HG03439 (cell line): ENCODE measurements at regions not wholly inside any gene's neighbourhood (a gene's known extent, or its start where the extent isn't known, plus 50 kb on each side); places are given as distances from the start of the nearest gene placed in this dataset.

Experiments
- ATAC-seq: cut with Tn5 transposase; IDR thresholded peaks from one replicate; pipeline ENCODE4 v1.9.1; 2021; ENCODE audit warnings: mild to moderate bottlenecking, moderate library complexity; ENCODE audit not compliant: unreplicated experiment

- no peak for ATAC-seq
Observed at GRCh38 chr1:177355575-177355974, 184.8 kb downstream of the BRINP2 start.

GRCh38 chr1:177354247-177354646 is 183.5 kb downstream of the BRINP2 start:
- ATAC-seq: no peak

GRCh38 chr1:177351361-177352108 is 180.8 kb downstream of the BRINP2 start:
- no peak for ATAC-seq

GRCh38 chr1:177346790-177347359 is 176.1 kb downstream of the BRINP2 start:
- ATAC-seq: no peak

GRCh38 chr1:177343445-177343844 is 172.7 kb downstream of the BRINP2 start:
- ATAC-seq: no peak

- ATAC-seq: no peak
Observed at GRCh38 chr1:177341773-177342172, 171.0 kb downstream of the BRINP2 start.

- ATAC-seq: no peak
Observed at GRCh38 chr1:177340601-177341067, 169.9 kb downstream of the BRINP2 start.

- no peak for ATAC-seq
Observed at GRCh38 chr1:177338376-177338775, 167.6 kb downstream of the BRINP2 start.

GRCh38 chr1:177334903-177335302 is 164.1 kb downstream of the BRINP2 start:
- ATAC-seq: no peak

- ATAC-seq: no peak
Observed at GRCh38 chr1:177333936-177334595, 163.3 kb downstream of the BRINP2 start.
